ENCODE measurements at regions not wholly inside any gene's neighbourhood (a gene's known extent, or its start where the extent isn't known, plus 50 kb on each side); places are given as distances from the start of the nearest gene placed in this dataset.

GRCh38 chr10:36700123-36700522 lies 425.3 kb upstream of the ANKRD30A start:
- no peak overlapping the region for H3K27ac ChIP-seq
- TF ChIP-seq, protein P1, sequence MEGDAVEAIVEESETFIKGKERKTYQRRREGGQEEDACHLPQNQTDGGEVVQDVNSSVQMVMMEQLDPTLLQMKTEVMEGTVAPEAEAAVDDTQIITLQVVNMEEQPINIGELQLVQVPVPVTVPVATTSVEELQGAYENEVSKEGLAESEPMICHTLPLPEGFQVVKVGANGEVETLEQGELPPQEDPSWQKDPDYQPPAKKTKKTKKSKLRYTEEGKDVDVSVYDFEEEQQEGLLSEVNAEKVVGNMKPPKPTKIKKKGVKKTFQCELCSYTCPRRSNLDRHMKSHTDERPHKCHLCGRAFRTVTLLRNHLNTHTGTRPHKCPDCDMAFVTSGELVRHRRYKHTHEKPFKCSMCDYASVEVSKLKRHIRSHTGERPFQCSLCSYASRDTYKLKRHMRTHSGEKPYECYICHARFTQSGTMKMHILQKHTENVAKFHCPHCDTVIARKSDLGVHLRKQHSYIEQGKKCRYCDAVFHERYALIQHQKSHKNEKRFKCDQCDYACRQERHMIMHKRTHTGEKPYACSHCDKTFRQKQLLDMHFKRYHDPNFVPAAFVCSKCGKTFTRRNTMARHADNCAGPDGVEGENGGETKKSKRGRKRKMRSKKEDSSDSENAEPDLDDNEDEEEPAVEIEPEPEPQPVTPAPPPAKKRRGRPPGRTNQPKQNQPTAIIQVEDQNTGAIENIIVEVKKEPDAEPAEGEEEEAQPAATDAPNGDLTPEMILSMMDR (conservative IDR thresholded peaks at IDR 0.05; ENCODE audit: low read depth), result no peak
- ChIA-PET CTCF (interaction anchor here (0.6 kb wide), 1 partner anchor 1460 kb away, joined by 3 read pairs; no protein-coding TSS in a partner anchor), POLR2A (ENCODE audit: low non-redundant PET) (no interaction called here)
- no peak for DNase-seq (ENCODE audit: low spot score)

- ChIA-PET POLR2A (ENCODE audit: low non-redundant PET) (no interaction called here), CTCF (no interaction called here)
- no peak overlapping the region for H3K27ac ChIP-seq
- no peak for DNase-seq (ENCODE audit: low spot score)
- TF ChIP-seq, protein P1 (conservative IDR thresholded peaks at IDR 0.05; ENCODE audit: low read depth), result no peak
Measured at GRCh38 chr10:36692759-36693158, 432.6 kb upstream of the ANKRD30A start.

- DNase-seq (ENCODE audit: low spot score), result no peak
- ChIA-PET POLR2A (ENCODE audit: low non-redundant PET) (no interaction called here), CTCF (interaction anchor here (0.7 kb wide), 1 partner anchor 425 kb away, joined by 3 read pairs; no protein-coding TSS in a partner anchor)
- TF ChIP-seq, protein P1 (conservative IDR thresholded peaks at IDR 0.05; ENCODE audit: low read depth), result no peak
- no peak overlapping the region for H3K27ac ChIP-seq
Measured at GRCh38 chr10:36688717-36689116, 436.7 kb upstream of the ANKRD30A start.

- DNase-seq (ENCODE audit: low spot score), result no peak
- no peak overlapping the region for H3K27ac ChIP-seq
- ChIA-PET POLR2A (ENCODE audit: low non-redundant PET) (no interaction called here), CTCF (interaction anchor here (0.6 kb wide), 1 partner anchor 301 kb away, joined by 13 read pairs; no protein-coding TSS in a partner anchor)
- TF ChIP-seq, protein P1 (conservative IDR thresholded peaks at IDR 0.05; ENCODE audit: low read depth), result no peak
Measured at GRCh38 chr10:36683421-36683820, 442.0 kb upstream of the ANKRD30A start.

DNA sequence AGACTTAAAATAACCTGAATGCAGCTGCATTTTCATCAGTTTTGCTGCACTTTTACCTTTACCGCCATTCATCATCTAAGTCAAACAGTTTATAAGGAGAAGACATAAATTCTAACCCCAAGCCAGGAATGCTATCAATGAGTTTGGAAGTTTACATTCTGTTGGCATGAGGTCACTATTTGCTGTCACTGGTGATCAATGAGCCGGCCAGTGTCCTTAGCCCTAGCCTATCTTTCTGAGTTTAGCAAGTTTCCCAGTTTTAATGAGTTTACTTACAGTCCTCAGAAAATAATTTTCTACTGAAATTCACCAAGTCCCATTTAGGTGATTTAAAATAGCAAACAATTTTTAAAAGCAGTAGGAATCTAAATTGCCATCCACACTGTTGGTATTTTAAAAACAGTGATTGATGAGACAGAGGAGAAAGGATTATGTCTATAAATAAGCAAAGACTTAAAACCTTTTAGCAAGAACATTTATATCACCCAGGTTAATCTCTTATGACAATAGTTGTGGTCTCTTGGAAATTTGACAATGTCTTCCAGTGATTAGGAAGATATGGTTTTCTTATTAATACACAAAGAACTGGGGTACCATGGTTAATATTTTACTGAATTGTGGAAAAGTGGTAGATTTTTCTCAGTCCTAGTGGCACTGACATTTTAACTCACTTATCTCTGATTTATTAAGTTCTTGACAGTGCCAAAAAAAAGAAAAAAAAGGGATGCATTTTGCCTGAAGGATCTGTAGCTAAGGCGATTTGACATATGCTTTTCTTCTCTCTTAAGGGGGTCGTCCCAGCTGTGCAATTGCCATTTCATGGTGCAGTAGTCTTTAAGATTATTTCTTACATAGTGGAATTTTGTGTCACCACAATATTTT lies 443.4 kb upstream of the ANKRD30A start:
- ChIA-PET CTCF (interaction anchor here (0.6 kb wide), 1 partner anchor 1033 kb away, joined by 3 read pairs; no protein-coding TSS in a partner anchor), POLR2A (ENCODE audit: low non-redundant PET) (no interaction called here)
- TF ChIP-seq, protein P1 (conservative IDR thresholded peaks at IDR 0.05; ENCODE audit: low read depth), result no peak
- H3K27ac ChIP-seq, result no peak overlapping the region
- no peak for DNase-seq (ENCODE audit: low spot score)

DNA sequence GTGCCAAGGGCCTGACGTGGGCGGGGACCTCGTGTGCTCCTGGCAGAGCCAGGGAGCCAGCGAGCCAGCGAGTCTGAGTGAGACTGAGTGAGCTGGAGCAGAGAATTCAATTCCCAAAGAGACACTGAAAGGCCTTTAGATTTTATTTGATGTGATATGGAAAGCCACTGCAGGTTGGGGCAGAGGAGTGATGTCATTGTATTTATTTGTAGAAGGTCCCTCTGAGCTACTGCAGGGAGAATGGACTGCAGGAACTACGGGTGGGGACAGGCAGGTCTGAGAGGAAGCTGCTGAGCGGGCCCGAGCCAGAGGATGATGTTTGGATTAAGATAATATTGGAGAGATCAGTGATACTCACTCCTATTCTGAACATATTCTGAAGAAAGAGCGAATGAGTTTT lies 445.8 kb upstream of the ANKRD30A start:
- ChIA-PET CTCF (no interaction called here), POLR2A (ENCODE audit: low non-redundant PET) (no interaction called here)
- no peak for DNase-seq (ENCODE audit: low spot score)
- H3K27ac ChIP-seq, result no peak overlapping the region
- TF ChIP-seq, protein P1 (conservative IDR thresholded peaks at IDR 0.05; ENCODE audit: low read depth), result no peak

All from RWPE1 (cell line).